DND-41 (cell line): ENCODE measurements at regions not wholly inside any gene's neighbourhood (a gene's known extent, or its start where the extent isn't known, plus 50 kb on each side); places are given as distances from the start of the nearest gene placed in this dataset.

Experiments used
- ATAC-seq: fragments of 200-7000 bp; cut with Tn5 transposase; 3 replicates; pipeline ENCODE4 v1.9.1; 2021; ENCODE audit warnings: low read depth; ENCODE audit not compliant: insufficient read depth
- DNase-seq: peaks from one replicate; pipeline ENCODE4 v3.0.0-alpha.2; 2020
- H2AFZ ChIP-seq: 2 replicates; pipeline ENCODE4 v1.6.0; 2012; ENCODE audit warnings: low read depth, low read length
- H3K27ac ChIP-seq: 2 replicates; pipeline ENCODE4 v1.5.1; 2012; ENCODE audit warnings: low read length, inconsistent platforms
- H3K27me3 ChIP-seq: fragments of 200-600 bp; sonication (generic); 2 replicates; pipeline ENCODE4 v1.6.0; 2012; ENCODE audit warnings: low read length, mild to moderate bottlenecking, inconsistent platforms; ENCODE audit not compliant: insufficient read depth, poor library complexity
- H3K36me3 ChIP-seq: 2 replicates; pipeline ENCODE4 v1.5.1; 2012; ENCODE audit warnings: low read length, inconsistent platforms; ENCODE audit not compliant: insufficient read depth
- H3K4me1 ChIP-seq: 2 replicates; pipeline ENCODE4 v1.5.1; 2012; ENCODE audit warnings: mild to moderate bottlenecking, low read length; ENCODE audit not compliant: insufficient read depth
- H3K4me2 ChIP-seq: 2 replicates; pipeline ENCODE4 v1.6.0; 2012; ENCODE audit warnings: mild to moderate bottlenecking, moderate library complexity, low read length, inconsistent platforms; ENCODE audit not compliant: insufficient read depth
- H3K4me3 ChIP-seq, 2 experiments: fragments of 200-600 bp in 1 of 2; shearing (Covaris generic) in 1 of 2; 2 replicates each; pipeline ENCODE4 v1.5.1; 2012 to 2016; ENCODE audit warnings: inconsistent platforms in 2 of 2, low read length in 2 of 2, mild to moderate bottlenecking in 2 of 2, low read depth in 1 of 2, moderate library complexity in 1 of 2
- H3K79me2 ChIP-seq: 2 replicates; pipeline ENCODE4 v1.6.0; 2012; ENCODE audit warnings: low read length, inconsistent platforms; ENCODE audit not compliant: insufficient read depth
- H3K9ac ChIP-seq: 2 replicates; pipeline ENCODE4 v1.6.0; 2012; ENCODE audit warnings: low read depth, mild to moderate bottlenecking, inconsistent platforms, low read length, moderate library complexity
- H3K9me3 ChIP-seq: 2 replicates; pipeline ENCODE4 v1.5.1; 2012; ENCODE audit warnings: low read length, moderate library complexity, mild to moderate bottlenecking, inconsistent platforms; ENCODE audit not compliant: insufficient read depth, severe bottlenecking
- H4K20me1 ChIP-seq: 2 replicates; pipeline ENCODE4 v1.6.0; 2012; ENCODE audit warnings: low read length; ENCODE audit not compliant: insufficient read depth
- CTCF ChIP-seq: IDR thresholded peaks from 2 replicates; pipeline ENCODE4 v1.5.1; 2012; ENCODE audit warnings: borderline replicate concordance, low read length, moderate library complexity, mild to moderate bottlenecking; ENCODE audit not compliant: poor library complexity, severe bottlenecking; ENCODE audit errors: extremely low read depth
- EZH2 ChIP-seq: IDR thresholded peaks from 3 replicates; pipeline ENCODE4 v1.6.1; 2012; ENCODE audit warnings: borderline replicate concordance, low read depth, mild to moderate bottlenecking, moderate library complexity, low read length, inconsistent platforms; ENCODE audit not compliant: severe bottlenecking

- Histone ChIP-seq H3K27me3 (peaks cover 8% of the 10 kb centered on the region), H3K9ac (no peak overlapping the region), H3K4me2 (no peak overlapping the region), H3K9me3 (no peaks in the 10 kb centered on the region), H2AFZ (no peak overlapping the region), H3K79me2 (no peaks in the 10 kb centered on the region), H3K4me3 (no peak overlapping the region), H4K20me1 (no peaks in the 10 kb centered on the region), H3K27ac (no peak overlapping the region), H3K4me1 (no peaks in the 10 kb centered on the region), H3K36me3 (no peaks in the 10 kb centered on the region)
- ATAC-seq (no peak), DNase-seq (no peak)
- no peak for TF ChIP-seq EZH2
- no peak for TF ChIP-seq CTCF
Measured at GRCh38 chr2:235382179-235382578, 111.7 kb upstream of the AGAP1 start.

- TF ChIP-seq EZH2 (no peak), CTCF (no peak)
- ATAC-seq (no peak), DNase-seq (no peak)
- no peak overlapping the region for H3K9ac ChIP-seq
- no peak overlapping the region for H2AFZ ChIP-seq
- H3K4me2 ChIP-seq: no peak overlapping the region
- H4K20me1 ChIP-seq: no peaks in the 10 kb centered on the region
- no peaks in the 10 kb centered on the region for H3K79me2 ChIP-seq
- H3K4me1 ChIP-seq: no peaks in the 10 kb centered on the region
- H3K36me3 ChIP-seq: no peaks in the 10 kb centered on the region
- H3K27me3 ChIP-seq: peaks cover 5% of the 10 kb centered on the region
- H3K27ac ChIP-seq: no peak overlapping the region
- H3K4me3 ChIP-seq: no peak overlapping the region
- no peaks in the 10 kb centered on the region for H3K9me3 ChIP-seq
Measured at GRCh38 chr2:235382601-235383000, 111.2 kb upstream of the AGAP1 start.

GRCh38 chr2:235383272-235383843 lies 110.5 kb upstream of the AGAP1 start:
- no peak overlapping the region for H3K4me2 ChIP-seq
- no peak for ATAC-seq
- H3K27ac ChIP-seq: no peak overlapping the region

More at GRCh38 chr2:235383272-235383843, 110.5 kb upstream of the AGAP1 start:
- no peaks in the 10 kb centered on the region for H3K9me3 ChIP-seq
- H2AFZ ChIP-seq: no peak overlapping the region
- no peak overlapping the region for H3K4me3 ChIP-seq
- H3K36me3 ChIP-seq: no peaks in the 10 kb centered on the region
- H3K27me3 ChIP-seq: peaks cover 2% of the 10 kb centered on the region
- TF ChIP-seq CTCF (no peak), EZH2 (no peak)
- H3K79me2 ChIP-seq: no peaks in the 10 kb centered on the region
- H3K4me1 ChIP-seq: no peaks in the 10 kb centered on the region
- no peak for DNase-seq
- no peak overlapping the region for H3K9ac ChIP-seq
- no peaks in the 10 kb centered on the region for H4K20me1 ChIP-seq
